PFSK-1 (cell line): ENCODE measurements at regions not wholly inside any gene's neighbourhood (a gene's known extent, or its start where the extent isn't known, plus 50 kb on each side); places are given as distances from the start of the nearest gene placed in this dataset.

ENCODE experiments used
- FOXP2 ChIP-seq: optimal IDR thresholded peaks from 2 replicates; pipeline ENCODE3; 2011; ENCODE audit warnings: borderline replicate concordance, control low read depth, inconsistent platforms; ENCODE audit not compliant: insufficient read depth; ENCODE audit errors: extremely low read length, extremely low read depth
- POLR2AphosphoS5 ChIP-seq: IDR thresholded peaks from 2 replicates; pipeline ENCODE4 v1.6.1; 2012; ENCODE audit warnings: low read depth, mild to moderate bottlenecking, control low read depth, low read length, moderate library complexity
- SIN3A ChIP-seq: IDR thresholded peaks from 2 replicates; pipeline ENCODE4 v1.6.1; 2012; ENCODE audit warnings: mild to moderate bottlenecking, low read length, moderate library complexity, borderline replicate concordance; ENCODE audit not compliant: insufficient read depth
- TAF1 ChIP-seq: IDR thresholded peaks from 2 replicates; pipeline ENCODE4 v1.6.1; 2012; ENCODE audit warnings: low read length, control low read depth, borderline replicate concordance; ENCODE audit not compliant: insufficient read depth
- TF ChIP-seq, protein P1 (sequence below), 2 experiments: IDR thresholded peaks; 2 replicates each; pipeline versions ENCODE4 v1.6.1 to v1.8.0; 2011 to 2012; ENCODE audit warnings: low read depth in 2 of 2, low read length in 2 of 2, control low read depth in 1 of 2, inconsistent platforms in 1 of 2, mild to moderate bottlenecking in 1 of 2, moderate library complexity in 1 of 2; ENCODE audit not compliant: insufficient read depth in 1 of 2

DNA sequence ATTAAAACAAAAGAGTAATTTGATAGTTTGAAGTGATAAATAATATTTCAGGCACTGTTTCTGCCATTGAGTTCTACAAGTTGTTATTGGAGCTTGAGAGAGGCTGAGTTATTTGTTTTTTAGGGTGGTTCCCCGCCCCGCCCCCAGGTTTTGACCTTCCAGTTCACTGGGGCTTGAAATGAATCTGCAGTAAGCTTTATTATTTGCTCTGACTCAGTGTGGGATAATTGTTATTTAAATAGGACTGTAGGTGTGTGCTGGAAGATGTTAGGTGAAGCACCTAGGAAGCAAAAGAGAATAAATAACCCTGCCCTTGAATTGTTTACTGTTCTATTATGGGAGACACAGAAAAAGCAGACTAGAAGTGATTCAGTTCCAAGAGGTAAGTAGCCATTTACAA is 81.2 kb upstream of the KCNIP4 start:
- TF ChIP-seq POLR2AphosphoS5 (no peak), SIN3A (no peak), TAF1 (no peak), FOXP2 (no peak)
- TF ChIP-seq, protein P1, sequence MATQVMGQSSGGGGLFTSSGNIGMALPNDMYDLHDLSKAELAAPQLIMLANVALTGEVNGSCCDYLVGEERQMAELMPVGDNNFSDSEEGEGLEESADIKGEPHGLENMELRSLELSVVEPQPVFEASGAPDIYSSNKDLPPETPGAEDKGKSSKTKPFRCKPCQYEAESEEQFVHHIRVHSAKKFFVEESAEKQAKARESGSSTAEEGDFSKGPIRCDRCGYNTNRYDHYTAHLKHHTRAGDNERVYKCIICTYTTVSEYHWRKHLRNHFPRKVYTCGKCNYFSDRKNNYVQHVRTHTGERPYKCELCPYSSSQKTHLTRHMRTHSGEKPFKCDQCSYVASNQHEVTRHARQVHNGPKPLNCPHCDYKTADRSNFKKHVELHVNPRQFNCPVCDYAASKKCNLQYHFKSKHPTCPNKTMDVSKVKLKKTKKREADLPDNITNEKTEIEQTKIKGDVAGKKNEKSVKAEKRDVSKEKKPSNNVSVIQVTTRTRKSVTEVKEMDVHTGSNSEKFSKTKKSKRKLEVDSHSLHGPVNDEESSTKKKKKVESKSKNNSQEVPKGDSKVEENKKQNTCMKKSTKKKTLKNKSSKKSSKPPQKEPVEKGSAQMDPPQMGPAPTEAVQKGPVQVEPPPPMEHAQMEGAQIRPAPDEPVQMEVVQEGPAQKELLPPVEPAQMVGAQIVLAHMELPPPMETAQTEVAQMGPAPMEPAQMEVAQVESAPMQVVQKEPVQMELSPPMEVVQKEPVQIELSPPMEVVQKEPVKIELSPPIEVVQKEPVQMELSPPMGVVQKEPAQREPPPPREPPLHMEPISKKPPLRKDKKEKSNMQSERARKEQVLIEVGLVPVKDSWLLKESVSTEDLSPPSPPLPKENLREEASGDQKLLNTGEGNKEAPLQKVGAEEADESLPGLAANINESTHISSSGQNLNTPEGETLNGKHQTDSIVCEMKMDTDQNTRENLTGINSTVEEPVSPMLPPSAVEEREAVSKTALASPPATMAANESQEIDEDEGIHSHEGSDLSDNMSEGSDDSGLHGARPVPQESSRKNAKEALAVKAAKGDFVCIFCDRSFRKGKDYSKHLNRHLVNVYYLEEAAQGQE (IDR thresholded peaks at IDR 0.05; ENCODE audit: insufficient read depth in 1 of 2, low read depth in 2 of 2, low read length in 2 of 2), result no peak
